ENCODE measurements at regions not wholly inside any gene's neighbourhood (a gene's known extent, or its start where the extent isn't known, plus 50 kb on each side); places are given as distances from the start of the nearest gene placed in this dataset.

GRCh38 chr12:82299319-82300025 lies 58.7 kb downstream of the CCDC59 start:
- TF ChIP-seq CTCF (IDR thresholded peaks at IDR 0.05): no peak
- no peak for TF ChIP-seq POLR2A (IDR thresholded peaks at IDR 0.05)

All from adrenal gland (tissue), 5 donors.